C1 segment of cervical spinal cord (tissue), 14 donors: ENCODE measurements at regions not wholly inside any gene's neighbourhood (a gene's known extent, or its start where the extent isn't known, plus 50 kb on each side); places are given as distances from the start of the nearest gene placed in this dataset.
A peak's percentile ranks its signal among the peaks of the same experiment; 100 is the strongest.

ENCODE experiments used
- DNase-seq, 14 donors: peaks; one replicate each; lab custom pipeline; 2025; lab: John Stamatoyannopoulos, UW

DNA sequence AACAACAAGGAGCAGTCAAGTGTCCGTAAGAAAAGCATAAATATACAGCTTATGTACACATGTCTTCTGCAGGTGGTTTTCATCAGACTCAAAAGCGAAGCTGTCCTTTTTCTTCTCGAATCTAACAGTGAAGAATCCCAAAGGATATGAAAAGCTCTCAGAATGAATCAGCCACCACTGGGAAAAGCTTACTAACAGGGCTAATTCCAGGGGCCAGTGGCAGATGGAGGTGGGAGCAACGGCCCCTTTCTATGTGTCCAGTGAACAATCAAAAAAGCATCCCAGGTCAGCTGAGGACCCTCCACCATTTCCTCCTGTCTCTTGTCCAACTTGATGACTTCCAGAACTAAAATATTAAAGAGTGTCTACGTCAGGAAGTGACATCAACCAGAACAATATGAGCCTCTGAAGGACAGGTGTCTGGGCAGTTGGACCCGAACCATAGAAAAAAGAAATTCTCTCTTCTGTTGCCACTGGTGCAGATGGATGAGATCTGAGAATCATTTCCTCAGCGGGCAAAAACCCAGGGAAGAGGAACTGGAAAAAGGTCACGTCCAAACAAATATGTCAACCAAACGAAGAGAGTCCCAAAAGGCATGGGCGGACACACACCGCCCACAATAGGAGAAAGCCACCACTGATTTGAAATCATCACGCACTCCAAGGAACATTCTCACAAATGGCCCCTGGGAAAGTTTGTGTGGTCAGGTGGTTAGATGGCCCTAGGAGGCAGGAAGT lies 70.4 kb upstream of the TIAM1 start:
- peak in 1 of 14 donors; percentile 96 for DNase-seq

- DNase-seq, result no peak
These were observed 69.6 kb upstream of the TIAM1 start for GRCh38 chr21:31413698-31414097.

DNA sequence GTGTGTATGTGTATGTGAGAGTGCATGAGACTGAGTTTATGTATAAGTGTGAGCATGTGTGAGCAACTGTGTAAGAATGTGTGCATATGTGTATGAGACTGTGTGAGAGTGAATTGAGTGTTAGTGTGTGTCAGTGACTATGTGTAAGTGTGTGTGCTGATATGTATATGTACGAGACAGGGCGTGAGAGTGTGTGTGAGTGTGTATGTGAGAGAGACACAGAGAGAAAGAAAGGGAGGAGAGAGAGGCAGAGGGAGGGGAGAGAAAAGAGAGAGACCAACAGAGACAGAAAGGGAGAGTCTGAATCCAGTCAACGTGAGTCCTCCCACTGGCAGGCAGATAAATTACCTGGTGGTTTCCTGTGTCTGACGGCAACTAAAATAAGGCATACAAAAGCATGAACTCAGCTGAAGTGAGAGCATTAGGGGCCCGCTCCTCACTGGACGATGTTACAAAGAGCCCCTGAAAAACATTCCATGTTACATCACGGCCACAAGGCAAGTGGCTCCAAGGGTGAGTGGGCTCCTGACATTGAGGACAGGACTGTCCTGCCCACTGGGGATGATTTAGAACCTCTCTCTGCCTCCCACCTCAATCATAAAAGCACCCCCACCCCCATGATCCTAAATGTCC lies 66.6 kb upstream of the TIAM1 start:
- DNase-seq, result no peak

DNA sequence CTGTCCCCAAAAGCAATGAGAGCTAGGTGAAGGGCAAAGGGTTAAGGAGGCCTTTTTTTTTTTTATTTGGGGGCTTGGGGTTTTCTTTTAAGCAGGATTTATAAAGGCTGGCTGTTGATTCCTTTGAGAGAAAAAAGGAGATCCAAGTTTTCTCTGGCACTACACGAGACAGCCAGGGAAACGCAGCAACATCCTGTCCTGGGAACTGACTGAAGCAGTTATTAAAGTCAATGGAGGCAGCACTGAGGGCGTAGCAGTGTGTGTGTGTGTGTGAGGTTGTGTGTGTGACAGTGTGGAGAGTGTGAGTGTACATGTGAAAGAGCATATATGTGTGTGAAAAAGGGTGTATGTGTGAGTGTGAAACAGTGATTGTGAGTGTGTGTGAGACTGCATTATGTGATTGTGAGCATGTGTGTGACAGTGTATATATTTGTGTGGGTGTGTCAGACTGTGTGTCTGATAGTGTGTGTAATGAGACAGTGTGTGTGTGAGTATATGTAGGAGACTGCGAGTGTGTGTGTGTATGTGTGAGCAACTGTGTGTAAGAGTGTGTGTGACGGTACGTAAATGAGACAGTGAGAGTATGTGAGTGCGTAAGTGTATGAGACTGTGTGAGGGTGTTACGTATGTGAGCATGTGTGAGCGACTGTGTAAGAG lies 65.9 kb upstream of the TIAM1 start:
- DNase-seq, result peak in 1 of 14 donors; percentile 8

DNA sequence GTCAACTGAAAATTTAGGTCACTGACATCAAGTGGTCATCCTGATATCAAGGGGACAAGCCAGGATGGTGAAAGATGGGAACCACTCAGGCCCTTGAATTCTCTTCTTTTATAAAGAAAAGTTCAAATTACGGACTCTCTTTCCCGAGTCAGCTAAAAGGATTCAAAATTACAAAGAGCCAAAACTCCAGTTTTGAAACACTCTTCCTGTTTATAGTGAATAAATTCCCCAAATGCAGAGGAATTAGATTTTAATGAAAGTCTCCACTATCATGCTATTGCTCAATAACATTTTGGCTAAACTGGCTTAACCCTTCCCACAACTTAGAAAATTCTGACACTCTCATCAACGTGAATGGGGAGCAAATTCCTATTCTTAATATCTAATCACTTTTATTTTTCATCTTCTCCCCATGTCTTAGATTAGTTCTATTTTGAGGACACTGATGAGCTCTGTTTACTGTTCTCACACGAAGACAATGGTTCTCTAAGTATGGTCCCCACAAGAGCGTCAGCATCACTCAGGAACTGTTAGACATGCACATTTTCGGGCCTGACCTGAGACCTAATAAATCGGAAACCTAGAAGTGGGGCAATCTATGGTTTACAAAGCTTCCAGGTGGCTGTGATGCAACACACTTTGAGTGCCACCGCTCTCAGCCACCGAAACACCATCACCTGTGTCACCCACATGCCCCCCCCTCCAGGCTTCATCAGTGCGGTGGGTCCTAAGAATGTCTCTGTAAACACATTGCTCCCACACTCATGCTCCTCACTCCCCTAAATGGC lies 64.4 kb upstream of the TIAM1 start:
- no peak for DNase-seq

- no peak for DNase-seq
These were observed 62.4 kb upstream of the TIAM1 start for GRCh38 chr21:31406510-31406909.

GRCh38 chr21:31405604-31406003 lies 61.5 kb upstream of the TIAM1 start:
- DNase-seq, result no peak

DNA sequence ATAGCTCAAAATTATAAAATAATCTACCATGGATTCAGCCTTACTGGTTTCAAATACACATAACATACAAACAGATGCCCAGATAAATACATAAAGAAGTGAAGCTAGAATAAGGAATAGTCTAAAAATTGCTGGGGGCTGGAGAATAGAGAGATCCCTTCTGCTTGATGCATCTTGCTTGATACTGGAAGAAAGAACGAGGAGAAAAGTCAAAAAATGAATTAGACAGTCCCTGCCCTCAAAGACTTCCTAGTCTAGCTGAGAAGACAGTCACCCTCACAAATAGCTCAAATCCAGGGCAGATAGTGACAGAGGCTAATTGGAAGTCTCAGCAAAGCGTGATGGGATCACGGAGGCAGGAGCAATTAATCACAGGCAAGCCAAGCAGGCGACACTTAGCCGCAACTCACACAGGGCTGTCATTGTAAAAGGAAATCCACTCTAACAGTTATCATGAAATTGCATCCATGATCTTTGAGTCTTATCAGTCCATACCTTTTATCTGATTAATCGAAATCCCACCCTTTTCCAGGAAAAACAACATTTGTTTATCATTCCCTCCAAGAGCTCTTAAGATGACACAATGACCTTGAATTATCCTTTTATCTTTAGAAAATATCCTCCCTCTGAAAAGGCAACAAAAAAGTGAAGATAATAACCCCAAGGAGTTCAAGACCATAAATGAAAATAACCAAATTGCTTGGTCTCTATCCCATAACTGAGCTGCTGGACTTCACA lies 59.7 kb upstream of the TIAM1 start:
- DNase-seq, result peak in 1 of 14 donors; percentile 58

- DNase-seq, result no peak
These were observed 55.5 kb upstream of the TIAM1 start for GRCh38 chr21:31399591-31399990.

- DNase-seq, result no peak
These were observed 54.5 kb upstream of the TIAM1 start for GRCh38 chr21:31398574-31398973.

GRCh38 chr21:31397939-31398338 lies 53.9 kb upstream of the TIAM1 start:
- DNase-seq, result no peak

DNA sequence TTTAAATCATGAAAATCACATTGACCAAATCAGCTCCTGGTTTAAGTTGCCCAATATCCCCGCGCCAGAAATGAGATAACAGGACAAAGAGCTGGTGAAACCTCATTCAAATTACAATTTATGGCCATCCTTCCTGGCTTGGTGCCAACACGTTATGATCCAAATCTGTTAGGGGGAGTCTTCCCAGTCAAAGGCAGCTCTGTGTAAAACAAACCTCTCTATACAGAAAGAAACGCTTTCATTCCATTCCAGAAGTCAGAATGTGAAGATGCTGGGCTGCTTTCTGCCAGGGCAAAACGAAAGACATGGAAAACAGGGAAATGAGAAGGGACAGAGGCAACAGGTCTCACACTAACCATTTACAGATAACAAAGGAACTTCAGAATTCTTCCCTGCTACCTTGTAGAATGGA lies 53.5 kb upstream of the TIAM1 start:
- DNase-seq, result peak in 6 of 14 donors; percentile 18 to 67 (median 38)

DNA sequence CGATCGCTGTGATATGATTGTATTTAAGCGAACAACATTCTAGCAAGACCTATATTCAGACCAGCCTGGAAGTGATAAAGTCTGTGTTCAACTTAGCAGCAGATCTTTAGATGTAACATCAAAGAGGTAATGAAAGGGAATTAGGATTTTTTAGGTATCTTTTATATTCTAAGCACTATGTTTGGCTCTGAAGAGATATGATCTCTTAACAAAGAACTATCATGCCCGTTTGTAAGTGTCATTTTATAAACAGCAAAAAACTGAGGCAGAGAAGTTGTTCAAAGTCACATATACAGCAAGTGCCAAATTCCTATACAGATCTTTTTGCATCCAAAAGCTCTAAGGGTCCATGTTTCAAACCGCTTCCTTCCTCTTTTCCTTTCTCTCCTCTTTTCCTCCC lies 53.0 kb upstream of the TIAM1 start:
- no peak for DNase-seq

DNA sequence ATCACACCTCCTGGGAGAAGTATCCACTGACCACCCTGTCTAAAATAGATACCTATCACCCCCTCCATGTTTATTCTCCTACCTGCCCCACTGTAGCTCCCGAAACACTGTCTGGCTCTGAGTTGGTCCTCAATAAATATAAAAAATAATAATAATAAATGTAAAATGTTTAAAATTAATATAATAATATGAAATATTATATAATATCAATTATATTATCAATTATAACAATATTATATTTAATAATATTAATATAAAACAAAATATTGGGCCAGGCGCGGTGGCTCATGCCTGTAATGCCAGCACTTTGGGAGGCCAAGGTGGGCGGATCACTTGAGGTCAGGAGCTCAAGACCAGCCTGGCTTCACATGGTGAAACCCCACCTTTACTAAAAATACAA lies 52.3 kb upstream of the TIAM1 start:
- no peak for DNase-seq

DNA sequence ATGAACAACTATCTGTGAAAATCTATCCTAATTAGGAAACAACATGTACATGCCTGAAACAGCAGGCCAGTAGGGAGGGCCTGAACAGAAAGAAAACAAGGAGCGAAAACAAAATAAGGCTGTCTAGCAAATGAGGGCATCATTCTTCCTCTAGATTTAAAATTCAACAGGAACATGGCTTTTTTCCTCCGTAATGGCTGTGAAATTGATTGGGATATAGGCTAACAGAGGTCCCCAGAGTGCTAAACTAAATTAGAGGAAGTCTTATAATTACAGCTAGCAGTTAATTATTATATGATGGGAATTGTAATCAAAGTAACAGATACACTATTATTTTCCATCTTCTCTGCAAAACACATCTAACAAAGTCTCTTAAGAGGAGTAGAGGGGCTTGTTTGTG lies 51.7 kb upstream of the TIAM1 start:
- DNase-seq, result no peak

DNA sequence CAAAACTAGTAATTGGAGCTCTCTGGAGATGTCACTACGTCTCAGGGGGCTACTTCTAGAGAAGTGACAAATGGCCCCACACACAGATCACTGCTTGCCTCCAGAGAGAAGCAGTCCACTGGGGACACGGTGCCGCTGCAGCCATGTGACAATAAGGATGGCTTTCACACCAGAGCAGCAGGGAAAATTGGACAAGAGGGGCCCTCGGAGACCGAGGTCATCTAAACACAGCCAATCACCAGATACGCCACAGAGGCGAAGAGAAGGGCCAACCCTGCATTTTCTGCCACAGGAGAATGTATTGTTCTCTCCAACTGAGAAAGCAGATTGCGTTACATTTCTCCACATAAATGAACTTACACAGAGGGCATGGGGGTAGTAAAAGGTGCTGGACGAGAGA lies 51.2 kb upstream of the TIAM1 start:
- DNase-seq, result peak in 8 of 14 donors; percentile 10 to 52 (median 30)

- DNase-seq, result no peak
These were observed 50.2 kb upstream of the TIAM1 start for GRCh38 chr21:31394309-31394708.
